ENCODE measurements at regions not wholly inside any gene's neighbourhood (a gene's known extent, or its start where the extent isn't known, plus 50 kb on each side); places are given as distances from the start of the nearest gene placed in this dataset.
"Not testable (repeated sequence)": the region's sequence is repeated elsewhere in the genome, so short reads cannot be mapped to it uniquely, and the experiment has no call there.

DNA sequence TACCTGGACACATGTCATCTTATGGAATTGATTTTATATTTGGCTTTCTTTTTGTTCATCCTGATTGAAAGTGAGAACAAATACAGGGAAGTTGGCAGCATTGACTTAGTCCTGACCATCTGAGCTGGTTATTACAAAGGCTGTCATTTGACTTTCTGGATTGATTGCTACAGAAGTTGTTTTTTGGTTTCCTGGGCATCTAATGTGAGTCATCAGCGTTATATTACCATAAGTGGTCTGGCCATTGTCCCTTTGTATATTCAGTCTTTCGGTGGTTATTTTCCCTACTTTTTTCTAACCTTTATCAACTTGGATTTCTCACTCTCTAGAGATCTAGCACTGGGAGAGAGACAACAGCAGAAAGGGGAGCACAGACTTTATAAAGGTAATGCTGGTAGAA is 1646.5 kb downstream of the MRPL39 start:
- no peak for DNase-seq

DNA sequence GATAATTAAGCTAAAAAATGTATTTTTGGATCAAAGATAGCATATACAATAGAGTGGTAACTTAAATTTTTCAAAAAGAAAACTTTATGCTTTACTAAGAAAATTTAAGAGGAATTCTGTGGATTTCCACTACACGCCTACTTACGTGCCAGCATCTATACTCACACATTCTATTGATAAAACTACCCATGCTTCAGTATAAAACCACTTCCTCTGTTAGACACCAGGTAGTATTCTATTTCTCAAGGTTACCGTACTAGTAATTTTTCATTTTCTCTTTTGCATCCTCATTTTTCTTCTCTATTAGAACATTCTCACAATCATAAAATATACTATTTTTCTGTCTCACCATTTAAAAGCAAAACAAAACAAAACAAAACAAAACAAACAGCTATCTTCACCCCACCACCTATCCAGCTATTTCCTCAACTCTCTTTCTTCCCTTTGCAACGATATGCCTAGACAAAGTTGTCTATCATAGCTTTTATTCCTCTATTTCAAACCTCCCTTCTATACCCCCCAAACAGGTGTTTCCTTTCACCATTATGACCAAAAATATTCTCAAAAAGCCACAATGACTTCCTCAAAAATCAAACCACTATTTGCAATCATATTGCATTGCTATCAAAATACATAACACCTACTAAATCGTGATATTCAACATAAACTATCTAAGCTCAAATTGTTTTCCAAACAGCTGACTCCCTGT is 1652.0 kb downstream of the MRPL39 start:
- DNase-seq = no peak

- no peak for DNase-seq
Measured at GRCh38 chr21:23952269-23952668, 1655.0 kb downstream of the MRPL39 start.

- no peak for DNase-seq
Measured at GRCh38 chr21:23951251-23951650, 1656.0 kb downstream of the MRPL39 start.

- DNase-seq = no peak
Measured at GRCh38 chr21:23950344-23950743, 1656.9 kb downstream of the MRPL39 start.

GRCh38 chr21:23949493-23949892 is 1657.8 kb downstream of the MRPL39 start:
- no peak for DNase-seq

- no peak for DNase-seq
Measured at GRCh38 chr21:23939369-23940065, 1667.8 kb downstream of the MRPL39 start.

DNA sequence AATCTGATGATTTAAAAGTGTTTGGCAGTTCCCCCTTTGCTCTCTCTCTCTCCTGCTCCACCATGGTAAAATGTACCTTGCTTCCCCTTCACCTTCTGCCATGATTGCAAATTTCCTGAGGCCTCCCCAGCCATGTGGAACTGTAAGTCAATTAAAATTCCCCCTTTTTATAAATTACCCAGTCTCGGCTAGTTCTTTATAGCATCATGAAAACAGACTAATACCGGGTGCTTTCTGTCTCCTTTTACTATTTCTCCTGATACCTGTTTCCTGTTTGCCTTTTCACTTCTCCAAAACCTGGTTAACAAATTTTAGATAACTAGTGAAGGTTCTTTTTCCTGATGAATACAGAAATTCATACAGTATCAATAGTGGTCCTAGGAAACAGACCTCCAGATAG is 1670.3 kb downstream of the MRPL39 start:
- DNase-seq = no peak

DNA sequence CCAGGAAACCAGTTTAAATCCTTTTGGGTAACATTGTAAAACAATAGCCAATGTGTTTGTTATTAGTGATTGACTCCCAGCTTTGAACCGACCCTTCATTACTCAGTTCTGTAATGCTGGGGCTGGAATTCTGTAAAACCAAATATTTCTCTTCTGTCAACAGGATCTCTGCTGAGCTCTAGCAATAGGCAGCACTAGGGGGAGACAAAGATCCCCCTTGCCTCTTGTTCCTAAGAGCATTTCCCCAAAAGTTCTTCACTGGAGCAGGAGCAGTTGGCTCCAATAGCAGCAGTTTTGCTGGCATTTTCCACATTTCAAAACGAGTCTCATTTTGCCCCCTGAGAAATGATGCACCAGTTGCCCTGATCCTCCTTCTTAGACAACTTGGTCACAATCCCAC is 1671.1 kb downstream of the MRPL39 start:
- no peak for DNase-seq

GRCh38 chr21:23930565-23930964 is 1676.7 kb downstream of the MRPL39 start:
- DNase-seq = no peak

- not testable (repeated sequence) for DNase-seq
Measured at GRCh38 chr21:23926430-23926829, 1680.9 kb downstream of the MRPL39 start.

- DNase-seq = peak; percentile 0
Measured at GRCh38 chr21:23921670-23922418, 1685.4 kb downstream of the MRPL39 start.

- DNase-seq = no peak
Measured at GRCh38 chr21:23900727-23901126, 1706.6 kb downstream of the MRPL39 start.

DNA sequence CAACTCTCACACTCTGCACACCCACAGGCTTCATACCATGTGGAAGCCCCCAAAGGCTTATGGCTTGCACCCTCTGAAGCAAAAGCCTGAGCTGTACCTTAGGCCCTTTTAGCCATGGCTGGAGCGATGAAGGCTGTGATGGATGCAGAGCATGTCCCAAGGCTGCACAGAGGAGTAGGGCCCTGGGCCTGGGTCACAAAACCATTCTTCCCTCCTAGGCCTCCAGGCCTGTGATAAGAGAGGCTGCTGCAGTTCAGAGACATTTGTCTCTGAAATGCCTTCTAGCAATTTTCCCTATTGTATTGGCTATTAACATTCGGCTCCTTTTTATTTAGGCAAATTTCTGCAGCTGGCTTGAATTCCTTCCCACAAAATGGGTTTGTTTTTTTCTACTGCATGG is 1707.7 kb downstream of the MRPL39 start:
- DNase-seq = no peak

DNA sequence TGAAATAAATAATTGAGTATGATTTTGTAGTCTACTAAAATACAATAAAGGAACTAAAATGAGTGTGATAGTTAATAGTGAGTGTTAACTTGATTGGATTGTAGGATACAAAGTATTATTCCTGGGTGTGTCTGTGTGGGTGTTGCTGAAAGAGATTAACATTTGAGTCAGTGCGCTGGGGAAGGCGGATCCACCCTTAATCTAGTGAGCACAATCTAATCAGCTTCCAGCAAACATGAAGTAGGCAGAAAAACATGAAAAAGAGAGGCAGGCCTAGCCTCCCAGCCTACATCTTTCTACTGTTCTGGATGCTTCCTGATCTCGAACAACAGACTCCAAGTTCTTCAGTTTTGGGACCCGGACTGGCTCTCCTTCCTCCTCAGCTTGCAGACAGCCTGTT is 1716.6 kb downstream of the MRPL39 start:
- DNase-seq = no peak

DNA sequence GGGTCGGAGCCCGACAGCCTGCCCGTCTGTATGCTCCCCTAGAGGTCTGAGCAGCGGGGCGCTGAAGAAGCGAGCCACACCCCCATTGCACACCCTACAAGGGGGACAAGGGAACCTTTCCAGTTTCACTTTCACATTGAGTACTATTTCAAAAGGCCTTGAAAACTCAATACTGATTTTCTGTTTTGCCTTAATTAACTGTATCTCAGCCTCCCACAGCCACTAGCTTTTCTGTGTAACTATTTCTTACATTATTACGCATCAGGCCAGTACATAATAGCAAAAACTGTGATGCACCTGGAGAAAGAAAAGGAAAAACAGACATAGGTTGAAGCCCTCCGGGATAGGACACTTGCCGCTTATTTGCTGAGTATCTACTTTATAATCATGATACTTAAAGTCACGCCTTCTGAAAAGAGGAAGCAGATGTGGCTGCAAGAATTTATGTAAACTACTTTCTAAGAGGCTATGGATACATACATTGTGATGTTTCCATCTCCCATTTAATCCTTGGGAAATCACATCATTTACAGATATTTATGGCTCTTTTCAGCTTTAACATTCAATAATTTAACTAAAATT is 1719.5 kb downstream of the MRPL39 start:
- peak; percentile 12 for DNase-seq

DNA sequence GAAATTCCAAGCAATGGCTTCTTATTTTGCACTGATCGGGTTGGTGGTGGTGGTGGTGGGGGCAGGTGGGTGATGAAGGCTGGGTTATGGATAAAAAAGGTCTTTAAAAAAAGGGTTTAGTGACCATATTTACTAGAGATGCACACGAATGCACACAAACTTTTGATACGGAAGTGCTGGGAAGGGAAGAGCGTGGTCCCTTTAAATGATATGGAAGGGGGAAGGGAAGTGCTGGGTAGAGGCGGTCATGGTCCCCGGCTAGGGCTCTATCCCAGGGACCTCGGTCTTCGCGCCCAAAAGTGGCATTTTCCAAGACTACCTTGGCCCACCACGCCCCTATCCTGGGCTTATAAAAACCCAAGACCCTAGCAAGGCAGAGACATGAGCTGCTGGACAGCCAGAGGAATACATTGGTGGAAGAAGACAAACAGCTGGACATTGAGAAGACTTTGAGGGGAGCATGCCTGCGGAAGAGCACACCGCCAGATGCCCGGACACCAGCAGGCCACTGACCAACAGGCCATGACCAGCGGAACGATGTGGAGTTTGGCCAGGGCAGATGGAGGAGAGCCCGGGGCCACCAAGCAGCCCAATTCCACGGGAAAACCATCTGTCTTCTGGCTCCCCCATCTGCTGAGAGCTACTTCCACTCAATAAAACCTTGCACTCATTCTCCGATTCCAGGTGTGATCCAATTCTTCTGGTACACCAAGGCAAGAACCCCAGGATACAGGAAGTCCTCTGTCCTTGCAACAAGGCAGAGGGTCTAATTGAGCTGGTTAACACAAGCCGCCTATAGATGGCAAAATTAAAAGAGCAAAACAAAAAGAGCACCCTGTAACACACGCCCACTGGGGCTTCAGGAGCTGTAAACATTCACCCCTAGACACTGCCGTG is 1720.2 kb downstream of the MRPL39 start:
- no peak for DNase-seq

- no peak for DNase-seq
Measured at GRCh38 chr21:23881783-23882182, 1725.5 kb downstream of the MRPL39 start.

DNA sequence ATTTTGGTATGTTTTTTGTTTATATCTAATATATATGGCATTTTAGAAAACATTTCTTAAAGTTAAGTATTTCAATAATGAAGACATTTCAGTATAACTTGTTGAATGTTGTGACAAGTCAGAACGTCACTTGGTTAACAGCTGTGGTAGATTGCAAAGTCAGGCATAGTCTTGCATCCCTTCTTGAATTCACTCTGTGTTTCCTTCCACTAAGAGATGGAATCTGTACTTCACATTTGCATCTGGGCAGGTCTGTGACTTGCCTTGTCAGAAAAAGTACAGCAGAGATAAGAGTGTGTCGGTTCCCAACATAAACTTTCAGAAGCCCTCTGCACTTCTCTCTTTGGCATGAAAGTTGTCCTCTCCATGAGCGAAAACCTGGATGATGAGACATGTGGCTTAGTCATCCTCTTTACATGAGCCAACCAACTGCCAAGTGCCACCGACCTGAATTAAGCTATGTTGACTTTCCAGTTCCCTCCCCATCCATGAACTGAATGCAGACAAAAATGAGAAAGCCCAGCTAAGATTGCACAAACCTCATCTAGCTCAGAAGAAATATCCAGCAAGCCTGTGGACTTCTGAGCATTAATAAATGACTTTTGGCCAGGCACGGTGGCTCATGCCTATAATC is 1730.2 kb downstream of the MRPL39 start:
- DNase-seq = no peak

DNA sequence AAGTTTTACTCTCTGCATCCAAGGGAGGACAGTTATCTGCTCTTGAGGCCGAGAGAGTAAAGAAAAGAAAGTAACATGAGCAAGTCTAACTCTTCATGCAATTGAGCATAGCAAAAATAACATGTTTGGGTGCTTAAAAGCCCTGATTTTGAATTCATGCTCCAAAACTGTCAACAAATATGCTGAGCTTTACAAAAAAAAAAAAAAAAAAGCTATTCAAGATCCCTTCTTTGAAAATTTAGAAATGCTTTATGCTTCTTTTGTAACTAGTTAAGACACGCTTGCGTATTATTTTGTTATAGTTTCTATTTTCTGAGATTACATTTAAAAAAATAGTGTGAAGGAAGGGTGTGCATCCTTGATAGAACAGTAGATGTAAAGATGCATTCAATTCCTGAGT is 1733.0 kb downstream of the MRPL39 start:
- no peak for DNase-seq

DNA sequence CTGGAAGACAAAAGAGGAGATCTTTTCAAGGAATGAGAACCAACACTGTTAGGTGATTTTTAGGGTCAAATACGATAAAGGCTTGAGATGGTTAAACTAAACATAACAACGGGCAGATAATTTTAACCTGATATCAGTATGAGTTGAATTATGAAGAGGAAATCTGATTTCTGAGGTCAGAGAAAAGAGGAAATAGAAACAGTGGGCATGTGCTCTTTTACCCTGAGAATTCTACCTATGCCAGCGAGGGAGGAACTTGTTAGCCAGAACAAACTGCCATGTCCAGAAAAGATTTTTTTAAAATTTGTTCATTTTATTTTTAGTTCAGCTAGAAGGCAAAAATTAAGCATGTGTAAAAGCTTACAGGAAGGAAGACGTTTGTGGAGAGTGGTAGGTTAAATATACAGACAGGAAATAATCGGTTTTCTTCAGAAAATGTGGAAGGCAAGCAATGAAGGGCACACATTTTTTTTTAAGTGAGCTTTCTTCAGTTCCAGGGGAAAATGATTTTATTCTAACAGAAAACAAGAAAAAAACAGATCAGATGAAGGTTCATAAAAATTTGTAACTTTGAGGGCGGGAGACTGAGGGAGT is 1745.3 kb downstream of the MRPL39 start:
- no peak for DNase-seq

DNA sequence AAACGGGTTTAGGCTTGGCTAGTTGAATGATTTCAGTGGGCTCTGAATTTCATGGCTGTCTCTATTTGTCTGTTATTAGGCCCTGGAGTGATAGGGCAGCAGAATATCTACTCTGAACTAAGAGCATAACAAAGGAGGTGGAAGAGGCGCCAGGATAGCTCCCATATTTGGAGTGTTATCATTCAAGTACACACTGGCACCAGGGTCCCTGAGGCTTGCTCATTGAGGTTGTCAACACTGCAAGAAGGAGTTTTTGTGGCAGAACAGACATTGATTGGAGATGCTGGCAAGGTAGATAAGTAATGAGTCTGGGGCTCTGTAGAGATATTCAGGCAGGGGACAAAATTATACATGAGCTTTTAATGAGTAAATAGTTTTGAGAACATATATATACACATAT is 1748.4 kb downstream of the MRPL39 start:
- no peak for DNase-seq
